A549 (cell line): ENCODE measurements at regions not wholly inside any gene's neighbourhood (a gene's known extent, or its start where the extent isn't known, plus 50 kb on each side); places are given as distances from the start of the nearest gene placed in this dataset.

Experiments used
- HDAC2 ChIP-seq: fragments of 200-600 bp; sonication (generic); IDR thresholded peaks from 2 replicates; pipeline ENCODE4 v1.6.1; 2016
- TF ChIP-seq, protein P1 (sequence below): IDR thresholded peaks from 2 replicates; pipeline ENCODE4 v1.6.1; 2012

- no peak for TF ChIP-seq HDAC2
- TF ChIP-seq, protein P1, sequence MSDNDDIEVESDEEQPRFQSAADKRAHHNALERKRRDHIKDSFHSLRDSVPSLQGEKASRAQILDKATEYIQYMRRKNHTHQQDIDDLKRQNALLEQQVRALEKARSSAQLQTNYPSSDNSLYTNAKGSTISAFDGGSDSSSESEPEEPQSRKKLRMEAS: no peak
These were observed 87.9 kb downstream of the ADAMTS15 start for GRCh38 chr11:130536106-130537040.
